Cerebellar cortex (tissue), 1 donor: ENCODE measurements at regions not wholly inside any gene's neighbourhood (a gene's known extent, or its start where the extent isn't known, plus 50 kb on each side); places are given as distances from the start of the nearest gene placed in this dataset.

Source experiments
- DNase-seq: peaks from one replicate; pipeline ENCODE4 v3.0.0-alpha.2; 2015; ENCODE audit warnings: low spot score

GRCh38 chr11:19472679-19473078 is 231.9 kb upstream of the E2F8 start:
- DNase-seq, result no peak

- DNase-seq, result no peak
Measured at GRCh38 chr11:19467904-19468303, 227.2 kb upstream of the E2F8 start.

- DNase-seq, result no peak
Measured at GRCh38 chr11:19466314-19466713, 225.6 kb upstream of the E2F8 start.

- DNase-seq, result no peak
Measured at GRCh38 chr11:19463976-19464375, 223.2 kb upstream of the E2F8 start.

- peak; percentile 80 for DNase-seq
Measured at GRCh38 chr11:19460718-19461405, 220.1 kb upstream of the E2F8 start.

GRCh38 chr11:19459240-19459639 is 218.5 kb upstream of the E2F8 start:
- DNase-seq, result no peak

- no peak for DNase-seq
Measured at GRCh38 chr11:19458721-19459120, 218.0 kb upstream of the E2F8 start.

- no peak for DNase-seq
Measured at GRCh38 chr11:19458231-19458630, 217.5 kb upstream of the E2F8 start.

GRCh38 chr11:19455731-19456130 is 215.0 kb upstream of the E2F8 start:
- DNase-seq, result no peak

- DNase-seq, result no peak
Measured at GRCh38 chr11:19453651-19454257, 213.0 kb upstream of the E2F8 start.

- DNase-seq, result no peak
Measured at GRCh38 chr11:19451609-19452008, 210.9 kb upstream of the E2F8 start.

- DNase-seq, result no peak
Measured at GRCh38 chr11:19450282-19450681, 209.5 kb upstream of the E2F8 start.

GRCh38 chr11:19448651-19449050 is 207.9 kb upstream of the E2F8 start:
- no peak for DNase-seq

GRCh38 chr11:19447150-19447566 is 206.4 kb upstream of the E2F8 start:
- no peak for DNase-seq

- DNase-seq, result no peak
Measured at GRCh38 chr11:19445771-19446170, 205.0 kb upstream of the E2F8 start.

GRCh38 chr11:19444231-19444630 is 203.5 kb upstream of the E2F8 start:
- no peak for DNase-seq

GRCh38 chr11:19442554-19442910 is 201.8 kb upstream of the E2F8 start:
- DNase-seq, result no peak

- DNase-seq, result no peak
Measured at GRCh38 chr11:19441752-19442553, 201.2 kb upstream of the E2F8 start.

GRCh38 chr11:19441288-19441687 is 200.5 kb upstream of the E2F8 start:
- DNase-seq, result no peak

- DNase-seq, result no peak
Measured at GRCh38 chr11:19437760-19438159, 197.0 kb upstream of the E2F8 start.

GRCh38 chr11:19436932-19437331 is 196.2 kb upstream of the E2F8 start:
- DNase-seq, result no peak

GRCh38 chr11:19435306-19435989 is 194.7 kb upstream of the E2F8 start:
- DNase-seq, result no peak

GRCh38 chr11:19433791-19434190 is 193.0 kb upstream of the E2F8 start:
- no peak for DNase-seq
